ENCODE measurements at regions not wholly inside any gene's neighbourhood (a gene's known extent, or its start where the extent isn't known, plus 50 kb on each side); places are given as distances from the start of the nearest gene placed in this dataset.

DNA sequence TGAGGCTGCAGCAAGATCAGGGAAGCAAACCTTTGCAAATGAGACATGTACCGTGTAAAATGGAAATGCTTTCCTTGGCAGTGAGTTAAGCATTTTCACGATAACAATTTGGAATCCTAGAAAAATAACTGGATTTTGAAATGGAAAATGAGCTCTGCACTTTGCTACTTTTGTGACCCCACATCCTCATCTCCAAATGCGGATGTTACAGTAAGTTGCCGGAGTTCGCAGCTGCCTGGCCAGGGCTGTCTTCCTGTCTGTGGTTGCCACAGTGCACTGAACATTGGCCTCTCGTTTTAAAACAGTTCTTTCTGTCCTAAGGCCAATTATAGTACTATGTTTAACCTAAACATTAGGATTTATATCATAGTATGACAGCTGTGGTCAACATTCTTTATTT lies 136.2 kb upstream of the FZD8 start:
- no peak for TF ChIP-seq POLR2A (IDR thresholded peaks at IDR 0.05)
- no peak for TF ChIP-seq CTCF (IDR thresholded peaks at IDR 0.05)
